ENCODE measurements at regions not wholly inside any gene's neighbourhood (a gene's known extent, or its start where the extent isn't known, plus 50 kb on each side); places are given as distances from the start of the nearest gene placed in this dataset.

DNA sequence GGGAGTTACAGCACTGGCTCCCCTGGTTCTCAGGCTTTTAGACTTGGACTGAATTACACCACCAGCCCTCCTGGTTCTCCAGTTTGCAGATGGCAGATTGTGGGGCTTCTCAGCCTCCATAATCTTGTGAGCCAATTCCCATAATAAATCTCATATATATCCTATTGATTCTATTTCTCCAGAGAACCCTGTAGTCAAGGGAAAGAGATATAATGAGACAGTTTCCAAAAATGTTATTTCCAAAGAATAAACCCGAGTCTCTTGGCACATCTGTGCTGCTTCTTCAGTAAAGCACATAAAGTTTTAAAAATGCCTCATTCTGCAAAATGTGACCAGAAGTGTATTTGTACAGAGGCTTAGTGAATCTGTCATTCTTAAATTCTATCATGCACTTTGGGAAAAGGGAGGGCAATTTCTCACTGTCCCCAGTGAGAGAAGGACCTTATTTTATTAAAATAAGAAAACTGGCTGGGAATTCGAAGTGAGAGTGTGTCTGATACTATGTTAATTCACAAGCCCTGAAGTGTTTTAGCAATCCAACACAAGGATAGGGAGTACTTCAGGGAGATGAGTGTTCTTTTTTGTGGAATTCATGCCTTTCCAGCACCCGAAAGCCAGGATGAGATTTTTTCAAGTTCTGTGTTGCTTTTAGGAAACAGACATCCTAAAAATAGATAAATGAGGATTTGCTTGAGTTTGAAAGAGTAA, 282.4 kb upstream of the CHAC2 start:
- H3K4me3 ChIP-seq (ENCODE audit: low read depth, poor library complexity, severe bottlenecking), result no peak overlapping the region
- TF ChIP-seq, protein P1, sequence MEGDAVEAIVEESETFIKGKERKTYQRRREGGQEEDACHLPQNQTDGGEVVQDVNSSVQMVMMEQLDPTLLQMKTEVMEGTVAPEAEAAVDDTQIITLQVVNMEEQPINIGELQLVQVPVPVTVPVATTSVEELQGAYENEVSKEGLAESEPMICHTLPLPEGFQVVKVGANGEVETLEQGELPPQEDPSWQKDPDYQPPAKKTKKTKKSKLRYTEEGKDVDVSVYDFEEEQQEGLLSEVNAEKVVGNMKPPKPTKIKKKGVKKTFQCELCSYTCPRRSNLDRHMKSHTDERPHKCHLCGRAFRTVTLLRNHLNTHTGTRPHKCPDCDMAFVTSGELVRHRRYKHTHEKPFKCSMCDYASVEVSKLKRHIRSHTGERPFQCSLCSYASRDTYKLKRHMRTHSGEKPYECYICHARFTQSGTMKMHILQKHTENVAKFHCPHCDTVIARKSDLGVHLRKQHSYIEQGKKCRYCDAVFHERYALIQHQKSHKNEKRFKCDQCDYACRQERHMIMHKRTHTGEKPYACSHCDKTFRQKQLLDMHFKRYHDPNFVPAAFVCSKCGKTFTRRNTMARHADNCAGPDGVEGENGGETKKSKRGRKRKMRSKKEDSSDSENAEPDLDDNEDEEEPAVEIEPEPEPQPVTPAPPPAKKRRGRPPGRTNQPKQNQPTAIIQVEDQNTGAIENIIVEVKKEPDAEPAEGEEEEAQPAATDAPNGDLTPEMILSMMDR (IDR thresholded peaks at IDR 0.05), result no peak
- no peak for TF ChIP-seq POLR2A (IDR thresholded peaks at IDR 0.05)
- 42 to 46% methylated on average over 3 of the region's 3 CpGs for WGBS, 2 donors
- no peak for DNase-seq (ENCODE audit: low spot score in 2 of 2)
- intact Hi-C loops (cut with DNase I; ENCODE audit: low total_unique reads), result no loop called here

DNA sequence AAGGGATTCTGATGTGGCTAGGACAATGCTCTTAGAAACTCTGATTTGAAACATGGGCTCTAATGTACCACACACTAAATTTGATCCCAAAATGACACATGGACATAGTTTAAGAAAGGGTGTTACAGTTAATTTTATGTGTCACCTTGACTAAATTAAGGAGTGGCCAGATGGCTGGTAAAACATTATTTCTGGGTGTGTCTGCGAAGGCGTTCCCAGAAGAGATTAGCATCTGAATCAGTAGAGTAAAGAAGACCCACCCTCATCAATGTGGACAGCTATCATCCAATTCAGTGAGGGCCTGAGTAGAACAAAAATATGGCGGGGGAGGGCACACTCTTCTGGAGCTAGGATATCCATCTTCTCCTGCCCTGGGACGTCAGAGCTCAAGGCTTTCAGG, 283.1 kb upstream of the CHAC2 start:
- TF ChIP-seq POLR2A (IDR thresholded peaks at IDR 0.05), result no peak
- TF ChIP-seq, protein P1 (IDR thresholded peaks at IDR 0.05), result no peak
- 69 to 76% methylated on average over 4 of the region's 4 CpGs for WGBS, 2 donors
- intact Hi-C loops (cut with DNase I; ENCODE audit: low total_unique reads), result no loop called here
- DNase-seq (ENCODE audit: low spot score in 2 of 2), result no peak
- H3K4me3 ChIP-seq (ENCODE audit: low read depth, poor library complexity, severe bottlenecking), result no peak overlapping the region

DNA sequence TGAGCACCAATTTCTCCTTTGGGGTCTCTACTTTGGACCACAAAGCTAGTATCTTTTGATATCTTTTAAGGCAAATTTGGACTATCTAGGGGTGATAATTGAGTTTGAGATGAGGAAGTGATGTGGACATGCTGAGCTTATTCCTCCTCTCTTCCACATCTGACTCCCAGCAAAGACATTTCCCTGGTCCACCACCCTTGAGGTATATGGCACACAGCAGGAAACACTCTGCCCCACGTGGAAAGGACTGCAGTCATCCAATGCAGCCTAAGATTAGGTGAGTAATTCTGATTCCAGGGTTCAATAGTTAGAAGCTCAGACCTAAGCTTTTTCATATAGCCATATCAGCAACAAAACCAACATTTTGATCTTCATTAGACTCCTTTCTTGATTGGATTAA, 290.1 kb upstream of the CHAC2 start:
- TF ChIP-seq, protein P1 (IDR thresholded peaks at IDR 0.05), result no peak
- no peak for TF ChIP-seq POLR2A (IDR thresholded peaks at IDR 0.05)
- WGBS, 2 donors, result 59 to 63% methylated on average over 1 of the region's 1 CpG
- DNase-seq (ENCODE audit: low spot score in 2 of 2), result no peak
- intact Hi-C loops (cut with DNase I; ENCODE audit: low total_unique reads), result no loop called here
- H3K4me3 ChIP-seq (ENCODE audit: low read depth, poor library complexity, severe bottlenecking), result no peak overlapping the region

DNA sequence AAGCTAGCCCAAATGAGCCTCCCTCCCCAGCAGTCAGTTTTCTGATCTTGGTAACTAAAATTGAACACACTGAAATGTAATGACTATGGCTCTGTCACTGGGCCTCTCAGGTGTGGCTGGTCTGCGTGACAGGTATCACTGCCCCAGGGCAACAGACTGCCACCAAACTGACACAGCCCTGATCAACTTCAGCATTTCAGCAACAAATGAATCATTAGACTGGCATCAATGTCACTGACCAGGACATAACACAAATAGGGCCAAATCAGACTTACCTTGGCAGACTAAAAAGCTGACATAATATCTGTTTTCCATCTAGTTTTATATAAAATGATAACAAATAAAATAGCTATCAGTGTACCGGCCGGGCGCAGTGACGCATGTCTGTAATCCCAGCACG, 290.8 kb upstream of the CHAC2 start:
- 88 to 91% methylated on average over 6 of the region's 6 CpGs for WGBS, 2 donors
- intact Hi-C loops (cut with DNase I; ENCODE audit: low total_unique reads), result no loop called here
- no peak for DNase-seq (ENCODE audit: low spot score in 2 of 2)
- H3K4me3 ChIP-seq (ENCODE audit: low read depth, poor library complexity, severe bottlenecking), result no peak overlapping the region
- TF ChIP-seq, protein P1 (IDR thresholded peaks at IDR 0.05), result no peak
- no peak for TF ChIP-seq POLR2A (IDR thresholded peaks at IDR 0.05)

DNA sequence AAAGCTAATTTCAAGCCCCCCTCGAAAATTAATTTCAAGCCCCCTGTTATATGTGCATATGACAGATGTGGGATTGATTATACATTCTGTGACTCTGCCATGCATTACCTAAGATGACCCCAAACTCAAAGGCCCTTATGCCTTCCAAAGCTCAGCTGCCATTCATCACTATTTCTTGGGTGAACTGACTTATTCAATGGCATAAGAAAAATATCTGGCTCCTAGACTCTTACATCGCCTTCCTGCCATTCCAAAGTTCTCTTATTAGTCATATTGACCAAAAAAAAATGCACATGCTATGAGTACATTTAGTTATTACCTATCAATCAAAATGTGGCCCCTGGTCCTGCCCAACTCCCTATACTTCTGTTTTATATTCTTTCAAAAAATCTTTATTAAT, 291.8 kb upstream of the CHAC2 start:
- intact Hi-C loops (cut with DNase I; ENCODE audit: low total_unique reads), result no loop called here
- 82 to 88% methylated on average over 2 of the region's 2 CpGs for WGBS, 2 donors
- no peak overlapping the region for H3K4me3 ChIP-seq (ENCODE audit: low read depth, poor library complexity, severe bottlenecking)
- TF ChIP-seq, protein P1 (IDR thresholded peaks at IDR 0.05), result no peak
- no peak for TF ChIP-seq POLR2A (IDR thresholded peaks at IDR 0.05)
- no peak for DNase-seq (ENCODE audit: low spot score in 2 of 2)

DNA sequence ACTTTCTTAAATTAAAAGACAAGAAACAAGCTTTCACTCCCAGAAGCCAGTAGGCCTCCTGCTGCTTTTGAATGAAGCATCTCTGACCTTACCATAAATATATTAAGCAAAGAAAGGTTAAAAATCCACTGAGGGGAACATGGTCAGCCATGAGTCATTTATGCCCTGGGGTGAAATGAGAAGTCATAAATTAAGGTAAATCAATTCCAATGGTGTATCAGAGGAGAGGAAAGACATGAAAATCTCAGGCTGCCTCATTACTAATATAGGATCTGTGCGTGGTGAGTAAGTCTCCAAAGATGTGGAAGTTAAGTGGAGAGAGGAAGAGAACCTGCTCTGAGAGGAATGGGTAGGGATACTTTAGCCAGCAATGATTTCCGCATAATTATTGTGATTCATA, 292.3 kb upstream of the CHAC2 start:
- WGBS, 2 donors, result 89% methylated on average over 2 of the region's 2 CpGs
- no peak for DNase-seq (ENCODE audit: low spot score in 2 of 2)
- H3K4me3 ChIP-seq (ENCODE audit: low read depth, poor library complexity, severe bottlenecking), result no peak overlapping the region
- intact Hi-C loops (cut with DNase I; ENCODE audit: low total_unique reads), result no loop called here
- TF ChIP-seq POLR2A (IDR thresholded peaks at IDR 0.05), result no peak
- TF ChIP-seq, protein P1 (IDR thresholded peaks at IDR 0.05), result no peak

All from lower leg skin (tissue), 4 donors.